Gastrocnemius medialis (tissue), 4 donors: ENCODE measurements at regions not wholly inside any gene's neighbourhood (a gene's known extent, or its start where the extent isn't known, plus 50 kb on each side); places are given as distances from the start of the nearest gene placed in this dataset.

Experiments used
- ATAC-seq, 2 donors: fragments of 150-250 bp; one replicate each; pipeline ENCODE4 v1.9.1; 2016
- DNase-seq, 2 donors: peaks; one replicate each; pipeline ENCODE4 v3.0.0-alpha.2; 2019
- H3K27ac ChIP-seq, 4 donors: fragments of 200-600 bp; sonication (generic); 1 replicate in 1 of 4; 2 replicates in 3 of 4; pipeline ENCODE4 v1.5.1; 2016 to 2018; ENCODE audit warnings: mild to moderate bottlenecking in 2 of 4, moderate library complexity in 1 of 4
- H3K27me3 ChIP-seq, 3 donors: fragments of 200-600 bp; sonication (generic) in 2 of 3; 1 replicate in 1 of 3; 2 replicates in 2 of 3; pipeline versions ENCODE4 v1.5.1 to v1.6.0; 2016 to 2019; ENCODE audit warnings: mild to moderate bottlenecking in 1 of 3, moderate library complexity in 1 of 3
- H3K36me3 ChIP-seq, 2 donors: fragments of 200-600 bp; sonication (generic) in 1 of 2; one replicate each; pipeline ENCODE4 v1.5.1; 2017 to 2018
- H3K4me1 ChIP-seq, 2 donors: fragments of 200-600 bp; sonication (generic) in 1 of 2; one replicate each; pipeline ENCODE4 v1.5.1; 2016 to 2017; ENCODE audit warnings: mild to moderate bottlenecking in 2 of 2
- H3K4me3 ChIP-seq, 4 donors: fragments of 200-600 bp; sonication (generic) in 3 of 4; 1 replicate in 1 of 4; 2 replicates in 3 of 4; pipeline ENCODE4 v1.5.1; 2016 to 2019; ENCODE audit warnings: mild to moderate bottlenecking in 2 of 4
- H3K9me3 ChIP-seq, 3 donors: fragments of 200-600 bp; sonication (generic) in 2 of 3; 1 replicate in 1 of 3; 2 replicates in 2 of 3; pipeline ENCODE4 v1.5.1; 2016 to 2019
- CTCF ChIP-seq, 5 experiments: fragments of 450-650 bp in 3 of 5; fragments of 200-600 bp in 2 of 5; sonication (generic) in 2 of 5; IDR thresholded peaks in 4 of 5; conservative IDR thresholded peaks in 1 of 5; 1 replicate in 4 of 5; 2 replicates in 1 of 5; pipeline ENCODE4 v1.5.1; 2016 to 2019; ENCODE audit warnings: antibody characterized with exemption in 5 of 5, mild to moderate bottlenecking in 3 of 5, moderate library complexity in 3 of 5
- POLR2A ChIP-seq, 2 donors: fragments of 450-650 bp; IDR thresholded peaks; one replicate each; pipeline ENCODE4 v1.6.1; 2017; ENCODE audit warnings: antibody characterized with exemption in 2 of 2, mild to moderate bottlenecking in 2 of 2, moderate library complexity in 2 of 2
- in situ Hi-C, 4 donors: fragments of 200-750 bp; cut with MboI; loops; one replicate each; pipeline versions ENCODE4 v1.15.0 to v1.8.0; 2017; ENCODE audit warnings: low sequenced_read_pairs in 4 of 4
- intact Hi-C: fragments of 100-400 bp; cut with DNase I; formaldehyde crosslinking; loops from one replicate; pipeline ENCODE4 v1.15.1; 2023; ENCODE audit warnings: low total_unique reads

- Histone ChIP-seq H3K36me3 (no peaks in the 10 kb centered on the region), H3K4me1 (no peaks in the 10 kb centered on the region), H3K9me3 (no peaks in the 10 kb centered on the region), H3K4me3 (no peak overlapping the region), H3K27me3 (no peaks in the 10 kb centered on the region), H3K27ac (no peak overlapping the region)
- DNase-seq, result no peak
- ATAC-seq, result no peak
- in situ Hi-C loops (no loop called here), intact Hi-C loops (no loop called here)
- TF ChIP-seq POLR2A (IDR thresholded peaks at IDR 0.05), result no peak
- TF ChIP-seq CTCF (IDR thresholded peaks at IDR 0.05 in 4 of 5, conservative IDR thresholded peaks at IDR 0.05 in 1 of 5), result no peak
These were observed 186.0 kb upstream of the AJAP1 start for GRCh38 chr1:4468386-4468785.

GRCh38 chr1:4468804-4469514 is 185.4 kb upstream of the AJAP1 start:
- Histone ChIP-seq H3K4me1 (no peaks in the 10 kb centered on the region), H3K36me3 (no peaks in the 10 kb centered on the region), H3K9me3 (no peaks in the 10 kb centered on the region), H3K27ac (no peak overlapping the region), H3K27me3 (no peaks in the 10 kb centered on the region), H3K4me3 (no peak overlapping the region)
- TF ChIP-seq POLR2A (IDR thresholded peaks at IDR 0.05) (no peak), CTCF (IDR thresholded peaks at IDR 0.05 in 4 of 5, conservative IDR thresholded peaks at IDR 0.05 in 1 of 5) (no peak)
- no peak for ATAC-seq
- DNase-seq, result no peak
- intact Hi-C loops, result no loop called here
- in situ Hi-C loops, result no loop called here

GRCh38 chr1:4476394-4476793 is 178.0 kb upstream of the AJAP1 start:
- TF ChIP-seq CTCF (IDR thresholded peaks at IDR 0.05 in 4 of 5, conservative IDR thresholded peaks at IDR 0.05 in 1 of 5), result no peak
- TF ChIP-seq POLR2A (IDR thresholded peaks at IDR 0.05), result no peak
- Histone ChIP-seq H3K27me3 (no peaks in the 10 kb centered on the region), H3K4me1 (no peaks in the 10 kb centered on the region), H3K4me3 (no peak overlapping the region), H3K9me3 (no peaks in the 10 kb centered on the region), H3K27ac (no peak overlapping the region), H3K36me3 (no peaks in the 10 kb centered on the region)
- no peak for DNase-seq
- in situ Hi-C loops, result no loop called here
- intact Hi-C loops, result no loop called here
- no peak for ATAC-seq

- H3K36me3 ChIP-seq, result no peaks in the 10 kb centered on the region
- no peaks in the 10 kb centered on the region for H3K9me3 ChIP-seq
- intact Hi-C loops (no loop called here), in situ Hi-C loops (no loop called here)
- DNase-seq (no peak), ATAC-seq (no peak)
- no peaks in the 10 kb centered on the region for H3K27me3 ChIP-seq
- TF ChIP-seq POLR2A (IDR thresholded peaks at IDR 0.05), result no peak
- no peak for TF ChIP-seq CTCF (IDR thresholded peaks at IDR 0.05 in 4 of 5, conservative IDR thresholded peaks at IDR 0.05 in 1 of 5)
- no peak overlapping the region for H3K4me3 ChIP-seq
- H3K4me1 ChIP-seq, result no peaks in the 10 kb centered on the region
- H3K27ac ChIP-seq, result no peak overlapping the region
These were observed 173.0 kb upstream of the AJAP1 start for GRCh38 chr1:4481451-4481850.

- TF ChIP-seq CTCF (IDR thresholded peaks at IDR 0.05 in 4 of 5, conservative IDR thresholded peaks at IDR 0.05 in 1 of 5) (no peak), POLR2A (IDR thresholded peaks at IDR 0.05) (no peak)
- intact Hi-C loops (no loop called here), in situ Hi-C loops (no loop called here)
- no peak for DNase-seq
- Histone ChIP-seq H3K4me1 (no peaks in the 10 kb centered on the region), H3K4me3 (no peak overlapping the region), H3K27me3 (no peaks in the 10 kb centered on the region), H3K9me3 (no peaks in the 10 kb centered on the region), H3K27ac (no peak overlapping the region), H3K36me3 (no peaks in the 10 kb centered on the region)
- ATAC-seq, result no peak
These were observed 171.9 kb upstream of the AJAP1 start for GRCh38 chr1:4482526-4482925.
